HG02840 (cell line): ENCODE measurements at regions not wholly inside any gene's neighbourhood (a gene's known extent, or its start where the extent isn't known, plus 50 kb on each side); places are given as distances from the start of the nearest gene placed in this dataset.
A peak's percentile ranks its signal among the peaks of the same experiment; 100 is the strongest.
"Not testable (repeated sequence)": the region's sequence is repeated elsewhere in the genome, so short reads cannot be mapped to it uniquely, and the experiment has no call there.

ENCODE experiments used
- ATAC-seq: cut with Tn5 transposase; IDR thresholded peaks from one replicate; pipeline ENCODE4 v1.9.1; 2021; ENCODE audit warnings: mild to moderate bottlenecking, moderate library complexity, moderate number of reproducible peaks; ENCODE audit not compliant: unreplicated experiment, low FRiP score

DNA sequence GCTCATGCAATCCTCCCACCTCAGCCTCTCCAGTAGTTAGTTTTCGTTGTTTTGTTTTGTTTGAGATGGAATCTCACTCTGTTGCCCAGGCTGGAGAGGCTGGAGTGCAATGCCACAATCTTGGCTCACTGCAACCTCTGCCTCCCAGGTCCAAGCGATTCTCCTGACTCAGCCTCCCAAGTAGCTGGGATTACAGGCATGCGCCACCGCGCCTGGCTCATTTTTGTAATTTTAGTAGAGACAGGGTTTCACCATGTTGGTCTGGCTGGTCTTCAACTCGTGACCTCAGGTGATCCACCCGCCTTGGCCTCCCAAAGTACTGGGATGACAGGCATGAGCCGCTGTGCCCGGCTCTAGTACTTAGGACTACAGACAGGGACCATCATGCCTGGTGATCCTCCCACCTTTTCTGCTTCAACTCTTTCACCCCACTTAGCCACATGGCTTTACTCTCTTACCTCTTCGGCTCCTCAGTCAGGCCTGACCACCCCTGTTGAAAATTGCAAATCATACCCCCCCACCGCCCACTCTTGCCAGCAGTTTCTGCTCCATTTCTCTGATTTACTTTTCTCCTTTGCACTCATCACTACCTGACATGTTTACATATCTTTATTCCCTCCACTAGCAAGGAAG is 157.1 kb upstream of the GRK3 start:
- ATAC-seq: no peak

DNA sequence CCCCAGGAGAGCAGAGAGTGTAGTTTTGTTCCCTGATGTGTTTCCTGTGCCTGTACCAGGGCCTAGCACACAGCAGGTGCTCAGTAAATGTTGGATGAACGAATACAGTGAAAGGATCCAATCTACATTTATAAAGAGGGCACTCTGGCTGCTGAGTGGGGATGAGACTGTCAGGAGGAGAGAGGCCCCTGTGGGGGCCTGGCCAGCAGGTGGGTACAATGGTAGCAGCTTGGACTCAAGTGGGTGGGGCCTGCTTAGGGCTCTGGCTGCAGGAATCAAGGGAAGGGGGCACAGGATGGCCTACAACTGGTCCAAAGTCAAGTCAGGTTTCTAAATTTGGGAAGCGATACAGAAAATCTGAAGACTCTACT is 156.6 kb upstream of the GRK3 start:
- ATAC-seq: no peak

DNA sequence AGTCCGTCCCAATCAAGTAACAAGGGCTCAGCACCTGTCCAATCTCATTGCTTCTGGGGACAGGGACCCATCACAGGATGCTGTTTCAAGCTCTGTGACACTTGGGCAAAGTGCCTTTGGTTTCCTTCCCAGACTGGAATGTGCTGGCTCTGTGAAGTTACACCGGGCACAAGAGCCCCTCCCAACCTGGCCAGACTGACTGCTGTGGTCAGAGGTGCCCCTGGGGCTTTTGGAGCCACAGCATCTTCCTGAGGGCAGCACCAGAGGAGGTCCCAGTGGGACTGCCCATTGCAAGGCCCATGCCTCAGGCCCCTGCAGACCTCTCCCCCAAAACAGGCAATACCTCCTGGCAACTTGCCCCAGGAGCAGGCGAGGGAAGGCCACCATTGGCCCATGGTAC is 155.2 kb upstream of the GRK3 start:
- no peak for ATAC-seq

DNA sequence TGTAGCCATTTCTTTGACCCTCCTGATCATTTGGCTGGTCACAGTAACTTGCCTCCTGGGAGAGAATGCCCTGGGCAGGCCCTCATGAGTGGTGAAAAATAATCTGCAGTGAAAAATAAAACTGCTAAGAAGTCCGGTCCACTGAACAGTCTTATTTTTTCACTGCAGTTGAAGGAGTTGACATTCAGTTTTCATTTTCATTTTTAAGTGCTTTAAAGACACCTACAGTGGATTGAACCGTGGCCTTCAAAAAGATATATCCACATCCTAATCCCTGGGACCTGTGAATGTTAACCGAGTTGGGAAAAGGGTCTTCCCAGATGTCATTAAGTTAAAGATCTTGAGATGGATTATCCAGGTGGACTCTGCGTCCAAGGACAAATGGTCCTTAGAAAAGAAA is 153.6 kb upstream of the GRK3 start:
- ATAC-seq: no peak

DNA sequence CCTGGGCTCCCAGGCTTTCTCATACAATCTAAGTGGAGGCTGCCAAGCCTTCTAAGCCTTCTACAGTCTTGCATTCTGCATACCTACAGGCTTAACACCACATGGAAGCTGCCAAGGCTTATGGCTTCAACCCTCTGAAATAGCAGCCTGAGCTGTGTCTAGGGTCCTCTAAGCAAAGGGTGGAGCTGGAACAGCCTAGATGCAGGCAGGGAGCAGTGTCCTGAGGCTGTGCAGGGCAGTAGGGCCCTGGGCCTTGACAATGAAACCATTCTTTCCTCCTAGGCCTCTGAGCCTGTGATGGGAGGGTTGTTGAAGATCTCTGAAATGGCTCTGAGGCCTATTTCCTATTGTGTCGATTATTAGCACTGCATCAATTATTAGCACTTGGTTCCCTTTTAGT is 150.9 kb upstream of the GRK3 start:
- ATAC-seq: no peak

DNA sequence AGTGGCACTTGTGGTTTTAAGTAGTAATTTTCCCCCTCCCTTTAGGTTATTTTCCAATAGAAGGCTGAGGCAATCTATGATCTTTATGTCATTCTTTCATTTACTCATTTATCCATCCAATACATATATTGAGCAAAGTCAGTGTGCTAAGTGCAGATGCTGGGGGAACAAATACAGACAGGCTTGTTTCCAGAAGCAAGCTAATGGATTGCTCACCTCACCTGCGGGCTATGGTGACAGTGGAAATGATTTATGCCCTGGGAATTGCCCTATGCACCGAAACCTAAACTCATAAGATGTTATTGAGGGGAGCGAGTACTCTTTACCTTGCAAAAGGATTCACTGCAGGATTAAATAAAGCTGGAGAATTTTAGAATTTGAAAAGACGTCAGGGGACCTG is 148.7 kb upstream of the GRK3 start:
- ATAC-seq: not testable (repeated sequence)

DNA sequence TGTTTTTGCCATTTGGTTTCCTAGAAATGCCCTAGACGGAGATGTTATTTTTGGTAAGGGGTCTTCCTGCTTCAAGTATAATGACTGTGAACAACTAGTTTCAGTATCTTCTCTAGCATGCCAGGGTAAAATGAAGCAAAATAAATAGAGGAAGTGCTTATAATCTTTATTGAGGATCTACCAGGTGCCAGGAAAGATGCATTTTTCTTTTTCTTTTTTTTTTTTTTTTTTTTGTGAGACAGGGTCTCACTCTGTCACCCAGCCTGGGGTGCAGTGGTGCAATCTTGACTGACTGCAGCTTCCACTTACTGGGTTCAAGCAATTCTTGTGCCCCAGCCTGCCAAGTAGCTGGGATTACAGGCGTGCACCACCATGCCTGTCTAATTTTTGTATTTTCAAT is 146.6 kb upstream of the GRK3 start:
- not testable (repeated sequence) for ATAC-seq

DNA sequence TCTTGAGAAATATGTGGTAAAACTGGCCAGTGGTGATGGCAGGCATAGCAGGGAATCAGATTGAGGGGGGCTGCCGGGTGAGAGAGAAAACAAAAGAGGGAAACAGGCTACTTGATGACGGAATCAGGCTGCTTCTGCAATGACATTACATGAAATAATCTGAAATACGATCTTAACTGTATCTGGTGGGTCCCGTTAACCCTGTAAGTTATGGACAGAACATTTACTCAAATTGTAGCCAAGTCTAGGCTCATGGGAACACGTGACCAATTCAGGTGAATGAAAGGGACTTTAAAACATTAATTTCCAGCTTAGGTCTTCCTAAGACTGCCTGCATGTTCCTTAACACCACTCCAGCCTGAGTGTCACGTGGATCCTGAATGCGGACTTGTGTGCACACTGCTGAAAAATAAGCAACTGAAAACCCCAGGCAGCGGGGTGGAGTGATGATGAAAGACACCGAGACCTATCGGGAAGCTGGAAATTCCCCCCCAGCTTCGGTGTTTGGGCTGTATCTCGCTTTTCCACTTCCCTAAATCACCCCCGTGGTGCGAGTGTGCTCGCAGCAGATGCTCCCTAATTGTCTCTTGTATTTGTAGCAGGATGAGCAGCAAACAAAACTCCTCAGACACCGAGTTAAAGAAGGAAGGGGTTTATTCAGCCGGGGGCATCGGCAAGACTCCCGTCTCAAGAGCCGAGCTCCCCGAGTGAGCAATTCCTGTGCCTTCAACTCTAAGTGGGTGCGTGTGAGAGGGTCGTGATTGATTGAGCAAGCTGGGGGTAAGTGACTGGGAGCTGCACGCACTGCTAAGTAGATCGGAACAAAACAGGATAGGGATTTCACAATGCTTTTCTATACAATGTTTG is 145.0 kb upstream of the GRK3 start:
- no peak for ATAC-seq

DNA sequence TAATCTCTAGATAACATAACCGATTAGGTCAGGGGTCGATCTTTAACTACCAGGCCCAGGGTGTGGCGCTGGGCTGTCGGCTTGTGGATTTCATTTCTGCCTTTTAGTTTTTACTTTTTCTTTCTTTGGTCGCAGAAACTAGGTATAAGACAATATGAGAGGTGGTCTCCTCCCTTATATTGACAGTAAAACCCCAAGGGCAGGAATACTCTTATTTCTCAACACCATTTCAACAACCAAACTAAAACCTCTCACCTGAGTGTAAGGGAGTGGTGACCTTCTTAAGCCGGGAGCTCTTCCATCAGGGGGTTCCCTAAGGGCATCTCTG is 144.4 kb upstream of the GRK3 start:
- not testable (repeated sequence) for ATAC-seq

DNA sequence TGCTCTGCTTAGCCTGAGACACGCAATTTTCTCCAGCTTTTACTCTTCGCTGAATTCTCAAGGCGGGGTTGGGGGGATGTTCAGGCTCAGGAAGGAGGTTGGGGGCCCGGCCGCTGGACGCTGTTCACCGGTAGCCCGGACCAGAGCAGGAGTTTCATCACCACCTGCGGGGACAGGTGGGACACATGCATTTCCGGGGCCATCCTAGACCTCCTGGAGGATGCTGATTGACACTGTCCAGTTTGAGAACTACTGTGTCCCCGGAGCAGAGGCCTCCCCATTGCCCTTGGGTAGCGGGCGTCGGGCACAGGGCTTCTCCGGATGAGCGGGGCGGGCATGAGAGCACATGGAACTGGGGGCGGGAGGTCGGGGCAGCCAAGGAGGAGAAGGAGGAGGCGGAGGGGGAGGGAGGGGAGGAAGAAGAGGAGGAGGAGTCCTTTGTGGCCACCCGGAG is 144.0 kb upstream of the GRK3 start:
- no peak for ATAC-seq

DNA sequence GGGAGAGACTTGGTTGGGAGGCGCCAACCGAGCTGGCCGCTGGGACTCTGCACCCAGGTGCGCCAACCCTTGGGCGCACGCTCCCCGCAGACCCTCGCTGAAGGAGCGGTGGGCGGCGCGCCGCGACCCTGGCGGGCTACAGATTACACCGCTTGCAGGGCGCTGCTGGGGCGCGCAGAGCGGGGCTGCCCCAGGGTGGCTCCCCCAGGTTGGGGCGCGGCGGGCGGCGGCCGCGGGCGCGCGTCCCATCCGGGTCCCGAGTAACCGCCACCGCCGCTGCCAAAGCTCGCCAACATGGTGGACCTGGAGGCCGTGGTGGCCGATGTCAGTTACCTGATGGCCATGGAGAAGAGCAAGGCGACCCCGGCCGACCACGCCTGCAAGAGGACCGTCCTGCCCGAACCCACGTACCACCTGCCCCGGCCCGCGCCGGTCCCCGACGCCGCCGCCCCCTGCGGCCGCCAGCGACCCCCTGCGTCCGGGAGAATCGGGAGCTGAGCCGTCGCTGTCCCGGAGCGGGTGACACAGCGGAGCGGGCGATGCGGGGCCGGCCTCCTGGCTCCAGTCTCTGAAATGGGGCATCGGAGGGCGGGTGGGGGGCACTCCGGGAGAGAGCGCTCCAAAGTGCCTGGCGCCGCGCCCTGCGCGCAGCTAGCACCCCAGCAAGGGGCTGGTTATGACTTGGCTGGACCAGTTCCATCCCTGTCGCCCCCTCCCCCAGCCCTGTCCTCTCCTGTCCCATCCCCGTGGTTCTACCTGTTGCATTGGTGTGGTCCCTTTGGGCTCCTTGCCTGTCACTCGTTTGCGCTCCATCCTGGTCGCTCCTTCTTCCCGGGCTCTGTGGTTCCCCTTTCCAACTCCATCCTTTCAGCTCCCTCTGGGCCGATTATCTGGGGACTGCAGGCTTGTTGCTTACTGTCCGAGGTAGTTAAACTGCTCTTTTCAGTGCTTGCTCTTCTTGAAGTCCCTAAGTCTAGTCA is 143.3 kb upstream of the GRK3 start:
- ATAC-seq: no peak

DNA sequence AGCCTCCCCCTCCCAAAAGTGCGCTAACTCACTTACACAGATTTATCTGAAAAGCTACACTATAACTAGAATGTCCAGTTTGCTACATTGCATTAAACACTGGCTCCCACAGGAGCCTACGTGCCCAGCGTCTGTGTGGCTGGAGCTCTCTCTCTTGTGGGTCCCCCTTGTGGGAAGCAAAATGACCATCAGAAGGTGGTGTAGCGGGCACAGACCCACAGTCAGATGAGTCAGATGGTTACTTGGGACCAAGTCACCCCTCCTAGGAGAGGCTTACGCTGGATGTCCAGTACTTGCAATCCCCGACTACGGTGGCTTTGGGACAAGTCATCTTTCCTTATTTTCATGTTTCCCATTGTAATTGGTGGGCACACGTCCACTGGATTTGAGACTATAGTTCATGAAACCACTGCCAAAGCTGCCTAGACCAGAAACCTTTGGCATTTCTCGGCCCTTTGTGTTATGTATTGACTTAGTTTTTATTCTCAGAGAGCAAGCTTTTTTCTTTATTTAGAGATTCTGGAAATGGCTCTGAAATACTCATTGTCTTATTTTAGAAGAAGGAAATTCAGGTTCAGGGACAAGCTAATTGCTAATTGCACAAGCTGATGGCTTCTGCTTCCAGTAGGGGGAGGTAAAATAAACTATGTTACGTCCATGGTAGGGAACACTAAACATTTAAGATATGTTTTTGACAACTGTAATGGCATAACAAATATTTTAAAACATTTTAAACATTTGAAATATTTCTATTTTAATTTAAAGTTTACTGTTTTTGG is 137.8 kb upstream of the GRK3 start:
- not testable (repeated sequence) for ATAC-seq

DNA sequence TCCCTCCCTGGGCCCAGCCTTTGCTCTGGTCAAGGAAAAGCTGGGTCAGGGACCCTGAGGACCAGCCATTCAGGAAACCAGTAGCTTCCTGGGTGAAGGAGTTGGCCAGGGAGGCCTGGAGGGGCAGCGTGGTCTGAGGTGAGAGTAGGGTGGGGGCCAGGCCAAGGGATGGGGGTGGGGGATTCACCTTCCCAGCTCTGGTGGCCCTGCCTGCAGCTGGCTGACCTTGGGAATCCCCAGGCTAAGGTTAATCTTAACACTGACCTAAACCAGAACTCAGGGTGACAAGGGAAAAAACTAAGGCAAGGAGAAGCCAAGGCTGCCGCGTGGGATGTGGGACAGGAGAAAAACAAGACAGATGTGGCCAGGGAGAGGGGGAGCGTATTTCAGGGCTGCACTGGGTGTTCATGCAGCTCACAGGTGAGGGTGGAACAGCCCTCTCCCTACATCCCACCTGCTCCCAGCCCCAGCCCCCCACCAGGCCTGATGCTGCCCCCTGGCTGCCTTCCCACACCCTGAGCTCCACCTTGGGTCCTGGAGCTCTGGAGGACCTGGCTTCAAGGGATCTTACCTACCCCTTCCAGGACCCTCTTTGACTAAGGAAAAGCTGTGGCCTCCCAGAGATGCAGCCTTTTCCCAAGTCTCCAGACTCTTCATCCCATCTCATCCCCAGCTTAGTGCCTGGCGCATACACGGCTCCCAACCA is 132.7 kb upstream of the GRK3 start:
- not testable (repeated sequence) for ATAC-seq

DNA sequence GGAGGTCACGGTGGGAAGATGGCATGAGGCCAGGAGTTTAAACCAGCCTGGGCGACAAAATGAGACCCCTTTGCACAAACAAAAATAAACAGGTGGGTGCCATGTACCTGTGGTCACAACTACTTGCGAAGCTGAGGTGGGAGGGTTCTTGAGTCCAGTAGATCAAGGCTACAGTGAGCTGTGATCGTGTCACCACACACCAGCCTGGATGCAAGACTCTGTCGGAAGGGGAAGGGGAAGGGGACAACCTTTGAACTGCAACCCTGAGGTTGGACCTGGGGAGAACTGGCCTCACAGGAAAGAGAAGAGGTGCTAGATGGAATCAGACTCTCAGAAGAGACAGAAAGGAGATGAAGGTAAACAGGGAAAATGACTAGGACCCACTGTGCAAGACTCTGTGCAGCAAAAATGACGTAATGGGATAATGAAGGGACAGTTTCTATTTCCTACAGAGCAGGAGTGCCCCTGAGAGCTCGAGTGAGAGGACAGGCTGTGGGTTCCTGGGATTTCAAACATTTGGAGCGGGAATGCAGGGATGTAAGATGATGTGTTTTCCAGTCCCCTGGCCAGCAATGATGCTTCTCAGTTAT is 131.0 kb upstream of the GRK3 start:
- ATAC-seq: not testable (repeated sequence)

DNA sequence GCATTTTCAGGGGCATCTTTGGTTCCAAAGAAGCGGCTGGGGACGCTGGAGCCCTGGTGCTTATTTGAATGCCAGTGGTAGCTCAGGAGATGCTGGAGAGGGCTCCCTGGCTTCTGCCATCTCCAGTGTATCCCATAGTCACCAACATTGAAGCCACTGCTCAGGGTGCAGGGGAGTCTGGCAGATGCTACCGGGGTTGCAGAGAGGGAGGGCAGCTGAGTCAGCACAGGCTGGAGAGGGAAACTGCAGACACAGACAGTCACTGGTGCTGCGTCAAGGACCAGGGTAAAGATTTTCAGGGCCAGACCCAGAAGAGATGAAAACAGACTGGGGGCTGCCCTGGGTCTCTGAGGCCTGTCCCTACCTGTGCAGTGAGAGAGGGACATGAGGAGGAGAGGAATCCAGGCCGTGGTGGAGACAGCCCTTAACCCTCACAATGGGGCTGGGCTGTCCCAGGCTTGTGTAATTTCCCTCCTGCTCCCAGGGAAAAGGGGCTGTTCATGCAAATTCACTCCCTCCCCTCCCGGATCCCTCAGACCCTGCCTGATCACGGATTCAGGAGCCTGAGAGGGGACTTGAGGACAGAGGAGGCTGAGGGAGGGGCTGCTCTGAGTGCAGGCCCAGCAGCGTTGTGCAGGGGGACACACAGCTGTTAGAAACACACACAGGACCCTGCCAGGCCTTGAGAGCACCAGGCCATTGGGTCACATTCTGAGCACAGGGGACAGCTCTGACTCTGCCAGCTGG is 126.9 kb upstream of the GRK3 start:
- ATAC-seq: no peak

DNA sequence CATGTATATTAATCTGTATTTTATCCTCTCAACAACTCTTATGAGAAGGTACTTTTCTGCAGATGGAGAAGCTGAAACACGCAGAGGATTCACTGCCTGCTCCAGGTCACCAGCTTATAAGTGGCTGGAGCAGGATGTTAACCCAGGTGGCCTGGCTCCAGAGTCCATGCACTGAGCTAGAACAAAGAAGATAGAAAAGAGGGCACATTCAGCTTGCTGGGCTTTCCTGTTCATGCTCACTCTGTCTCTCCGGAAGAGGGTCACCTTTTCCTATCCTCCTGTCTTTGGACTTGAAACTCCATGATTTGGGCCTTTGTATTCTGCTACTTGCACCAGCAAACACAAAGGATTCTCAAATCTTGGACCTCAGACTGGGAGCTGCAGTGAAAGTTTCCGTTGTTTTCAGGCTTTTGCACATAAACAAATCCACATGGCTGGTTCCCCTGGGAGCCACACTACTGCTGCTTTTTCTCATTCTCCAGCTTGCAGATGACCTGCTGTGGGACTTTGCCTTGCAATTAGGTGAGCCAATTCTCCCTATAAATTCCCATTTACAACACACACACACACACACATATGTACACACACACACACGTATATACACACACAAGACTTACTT is 117.3 kb upstream of the GRK3 start:
- no peak for ATAC-seq

DNA sequence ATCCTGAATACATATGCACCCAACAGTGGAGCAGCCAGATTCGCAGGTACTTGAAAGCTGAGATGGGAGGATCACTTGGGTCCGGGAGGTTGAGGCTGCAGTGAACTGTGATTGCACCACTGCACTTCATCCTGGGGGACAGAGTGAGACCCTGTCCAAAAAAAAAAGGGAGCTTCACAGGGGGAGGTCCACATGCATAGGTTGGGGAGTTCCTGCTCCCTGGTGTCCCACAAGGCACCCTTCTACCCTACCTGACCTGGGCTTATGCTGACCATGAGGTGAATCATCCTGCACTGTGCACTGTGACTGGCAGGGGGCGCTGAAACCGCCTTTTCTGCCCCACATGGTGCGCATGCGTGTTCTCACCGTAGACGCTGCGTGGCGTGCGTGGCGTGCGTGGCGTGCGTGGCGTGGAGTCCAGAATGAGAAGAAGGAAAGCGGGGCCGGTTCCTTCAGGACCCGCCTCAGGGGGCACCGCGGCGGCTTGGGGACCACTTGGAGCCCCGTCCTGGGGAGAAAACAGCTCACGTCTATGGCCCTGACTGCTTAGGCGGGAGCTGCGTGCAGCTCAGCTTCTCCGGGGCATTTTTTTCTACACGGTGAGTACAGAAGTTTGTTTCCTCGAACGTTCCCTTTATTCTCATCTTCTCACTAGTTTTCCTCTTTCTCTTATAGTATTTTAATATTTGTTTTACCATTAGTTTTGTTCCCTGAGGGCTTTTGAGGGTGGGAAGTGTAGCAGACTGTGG is 116.6 kb upstream of the GRK3 start:
- ATAC-seq: peak; percentile 88
